Dendritic cell treated with granulocyte-macrophage colony-stimulating factor and Interleukin-4, amounts not matched to agents 40 ng/mL and 50 ng/mL, for 4 days (primary cell): ENCODE measurements at regions not wholly inside any gene's neighbourhood (a gene's known extent, or its start where the extent isn't known, plus 50 kb on each side); places are given as distances from the start of the nearest gene placed in this dataset.

Source experiments
- H3K27ac Mint-ChIP-seq: one replicate; pipeline ENCODE4 v1.8.0; 2022; ENCODE audit warnings: mild to moderate bottlenecking, mixed read lengths
- H3K27me3 Mint-ChIP-seq: one replicate; pipeline ENCODE4 v1.8.0; 2022; ENCODE audit warnings: mild to moderate bottlenecking, mixed read lengths
- H3K36me3 Mint-ChIP-seq: one replicate; pipeline ENCODE4 v1.8.0; 2022; ENCODE audit warnings: low read depth, mixed read lengths
- H3K4me1 Mint-ChIP-seq: one replicate; pipeline ENCODE4 v1.8.0; 2022; ENCODE audit warnings: low read depth, mixed read lengths
- H3K4me3 Mint-ChIP-seq: one replicate; pipeline ENCODE4 v1.8.0; 2022; ENCODE audit warnings: mild to moderate bottlenecking, moderate library complexity, mixed read lengths
- H3K9me3 Mint-ChIP-seq: one replicate; pipeline ENCODE4 v1.8.0; 2022; ENCODE audit warnings: mixed read lengths
- intact Hi-C: fragments of 100-400 bp; cut with micrococcal nuclease; formaldehyde crosslinking; loops from one replicate; pipeline ENCODE4 v1.15.0; 2022

DNA sequence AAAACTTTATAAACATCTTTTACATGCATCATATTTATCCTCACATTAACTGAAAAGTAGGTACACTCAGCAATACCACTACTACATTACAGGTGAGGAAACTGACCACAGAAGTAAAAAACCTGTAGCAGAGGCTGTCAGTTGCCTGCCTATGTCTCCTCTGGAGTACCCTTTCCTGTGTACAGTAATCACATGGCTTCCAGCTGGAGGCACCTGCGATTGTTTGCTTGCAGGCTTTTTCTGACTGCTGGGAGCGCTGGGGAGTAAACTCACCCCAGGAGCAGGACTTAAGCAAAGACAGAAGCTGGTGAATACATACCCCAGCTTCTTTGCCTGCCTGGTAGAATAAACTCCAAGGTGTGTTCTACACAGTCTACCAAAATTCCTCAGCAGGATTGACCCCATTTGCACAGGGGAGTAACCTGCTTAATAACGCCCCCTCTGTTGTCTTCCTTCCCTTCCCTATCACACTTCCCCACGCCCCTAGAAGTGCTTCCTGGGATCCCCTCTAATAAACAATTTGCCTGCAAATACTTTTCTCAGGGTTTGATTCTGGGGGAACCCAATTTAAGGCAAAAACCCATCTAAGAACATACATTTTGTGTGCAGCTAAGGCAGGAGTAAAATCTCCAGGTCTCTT is 138.9 kb downstream of the PTH2R start:
- Mint-ChIP-seq H3K9me3 (no peaks in the 10 kb centered on the region), H3K4me1 (no peaks in the 10 kb centered on the region), H3K27me3 (no peaks in the 10 kb centered on the region), H3K27ac (no peak overlapping the region), H3K36me3 (no peaks in the 10 kb centered on the region), H3K4me3 (no peak overlapping the region)
- intact Hi-C loops: no loop called here

DNA sequence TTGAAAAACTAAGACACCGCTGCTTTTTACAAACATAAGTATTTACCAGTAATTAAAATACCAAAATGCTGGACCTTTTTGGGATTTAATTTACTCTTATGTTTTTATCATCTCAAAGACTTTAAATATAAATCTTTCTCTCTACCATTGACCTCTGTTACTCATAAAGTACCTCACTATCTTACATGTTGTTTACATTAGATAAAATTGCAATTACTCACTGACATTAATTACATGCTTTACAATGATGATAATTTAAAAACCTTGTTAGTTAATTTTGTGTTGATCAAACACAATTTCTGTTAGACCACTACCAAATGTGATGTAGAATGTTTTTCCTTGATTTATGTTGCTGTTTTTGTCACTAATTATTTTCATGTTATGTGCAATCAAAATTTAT is 139.5 kb downstream of the PTH2R start:
- Mint-ChIP-seq H3K9me3 (no peaks in the 10 kb centered on the region), H3K4me3 (no peak overlapping the region), H3K36me3 (no peaks in the 10 kb centered on the region), H3K27me3 (no peaks in the 10 kb centered on the region), H3K27ac (no peak overlapping the region), H3K4me1 (no peaks in the 10 kb centered on the region)
- intact Hi-C loops: no loop called here

DNA sequence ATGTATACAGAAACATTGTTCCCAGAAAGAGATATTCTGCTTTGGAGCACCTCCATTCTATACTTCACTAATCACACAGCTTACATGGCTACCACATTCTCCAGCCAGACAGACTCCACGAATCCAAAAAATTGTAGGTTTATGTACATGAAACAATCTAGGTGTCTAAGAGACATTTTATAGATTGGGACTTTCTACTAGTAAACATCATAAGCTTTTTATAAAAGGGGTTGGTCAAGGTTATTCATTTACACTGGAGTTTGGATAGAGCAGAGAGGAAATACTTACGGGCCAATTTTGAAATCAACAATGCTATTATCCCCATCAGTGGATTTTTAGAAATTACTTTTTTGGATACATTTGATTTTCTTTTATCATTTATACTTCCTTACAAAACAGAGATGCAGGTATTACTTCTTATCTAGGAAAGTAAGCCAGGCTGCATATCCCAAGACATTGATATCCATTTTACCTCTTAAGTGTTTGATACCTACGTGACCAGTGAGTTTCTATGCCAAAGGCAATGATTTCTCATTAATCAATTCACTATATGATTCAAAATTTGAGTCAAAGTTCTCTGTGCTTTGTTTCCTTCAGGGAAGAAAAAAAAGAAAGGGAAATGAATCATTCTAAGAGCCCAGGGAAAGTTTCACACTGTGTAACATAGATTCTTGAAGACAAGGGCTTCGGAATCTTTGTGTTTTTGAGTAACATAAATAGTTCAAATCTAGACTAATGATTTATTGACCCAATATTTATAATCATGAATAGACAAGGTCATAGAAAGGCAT is 140.5 kb downstream of the PTH2R start:
- intact Hi-C loops: no loop called here
- Mint-ChIP-seq H3K27me3 (no peaks in the 10 kb centered on the region), H3K27ac (no peak overlapping the region), H3K9me3 (no peaks in the 10 kb centered on the region), H3K36me3 (no peaks in the 10 kb centered on the region), H3K4me1 (no peaks in the 10 kb centered on the region), H3K4me3 (no peak overlapping the region)

DNA sequence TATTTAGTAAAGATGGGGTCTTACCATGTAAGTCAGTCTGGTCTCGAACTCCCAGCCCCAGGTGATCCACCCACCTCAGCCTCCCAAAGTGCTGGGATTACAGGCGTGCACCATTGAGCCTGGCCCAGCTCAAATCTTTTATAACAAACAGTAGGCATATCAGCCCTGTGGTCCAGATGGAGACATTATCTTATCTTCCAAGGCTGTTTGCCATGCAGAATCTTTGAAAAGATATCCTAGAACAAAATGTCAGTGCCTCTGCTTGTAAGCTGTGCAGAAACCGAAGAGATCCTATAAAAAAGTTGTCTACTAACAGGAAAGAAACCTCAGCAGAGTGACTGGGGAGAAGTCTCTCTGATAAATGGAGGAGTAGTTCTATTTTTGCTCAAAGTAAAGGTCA is 142.1 kb downstream of the PTH2R start:
- intact Hi-C loops: no loop called here
- Mint-ChIP-seq H3K4me3 (no peak overlapping the region), H3K36me3 (no peaks in the 10 kb centered on the region)

DNA sequence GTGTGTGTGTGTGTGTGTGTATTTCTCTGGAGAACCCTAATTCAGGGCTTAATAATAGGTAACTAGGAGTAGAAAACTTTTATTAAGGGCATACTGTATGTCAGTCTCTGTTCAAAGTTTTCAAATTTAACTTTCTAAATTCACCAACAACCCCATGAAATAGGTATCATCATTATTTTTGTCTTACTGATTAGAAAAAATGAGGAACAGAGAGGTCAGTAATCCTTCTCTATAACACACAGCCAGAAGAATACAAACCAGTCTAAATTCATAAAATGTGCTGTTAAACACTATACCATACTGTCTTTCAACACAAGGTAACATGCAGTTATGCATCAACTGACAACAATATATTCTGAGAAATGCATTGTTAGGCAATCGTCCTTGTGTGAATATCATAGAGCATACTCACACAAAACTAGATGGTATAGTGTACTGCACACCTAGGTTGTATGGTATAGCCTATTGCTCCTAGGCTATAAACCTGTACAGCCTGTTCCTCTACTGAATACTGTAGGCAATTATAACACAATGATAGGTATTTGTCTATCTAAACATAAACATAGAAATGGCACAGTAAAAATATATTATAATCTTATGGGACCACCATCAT is 143.1 kb downstream of the PTH2R start:
- Mint-ChIP-seq H3K9me3 (no peaks in the 10 kb centered on the region), H3K27me3 (no peaks in the 10 kb centered on the region), H3K27ac (no peak overlapping the region), H3K4me3 (no peak overlapping the region), H3K4me1 (no peaks in the 10 kb centered on the region), H3K36me3 (no peaks in the 10 kb centered on the region)
- intact Hi-C loops: no loop called here

More for the DNA sequence above, 142.1 kb downstream of the PTH2R start:
- Mint-ChIP-seq H3K4me1 (no peaks in the 10 kb centered on the region), H3K27me3 (no peaks in the 10 kb centered on the region), H3K27ac (no peak overlapping the region), H3K9me3 (no peaks in the 10 kb centered on the region)

- Mint-ChIP-seq H3K27me3 (no peaks in the 10 kb centered on the region), H3K9me3 (no peaks in the 10 kb centered on the region), H3K4me3 (no peak overlapping the region), H3K27ac (no peak overlapping the region), H3K36me3 (no peaks in the 10 kb centered on the region), H3K4me1 (no peaks in the 10 kb centered on the region)
- intact Hi-C loops: no loop called here
Measured at GRCh38 chr2:208552943-208553342, 146.4 kb downstream of the PTH2R start.

DNA sequence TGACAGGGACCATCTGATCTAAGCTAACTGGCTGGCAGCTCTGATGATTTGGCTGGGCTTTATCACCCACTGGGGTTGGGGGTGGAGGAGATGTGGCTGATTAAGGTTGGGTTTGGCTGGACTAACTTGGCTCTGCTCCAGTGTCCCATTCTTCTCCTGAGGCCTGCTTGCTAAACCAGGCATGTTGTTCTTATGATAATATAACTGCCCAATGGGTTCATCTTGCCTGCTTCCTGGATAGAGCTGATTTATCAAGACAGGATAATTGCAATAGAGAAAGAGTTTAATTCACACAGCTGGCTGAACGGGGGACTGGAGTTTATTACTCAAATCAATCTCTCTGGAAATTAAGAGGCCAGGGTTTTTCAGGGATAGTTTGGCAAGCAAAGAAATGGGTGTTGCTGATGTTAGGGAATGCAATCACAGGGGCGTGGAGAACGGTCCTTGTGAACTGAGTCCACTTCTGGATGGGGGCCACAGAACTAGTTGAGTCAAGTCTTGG is 150.4 kb downstream of the PTH2R start:
- no peaks in the 10 kb centered on the region for H3K9me3 Mint-ChIP-seq
- no peaks in the 10 kb centered on the region for H3K4me1 Mint-ChIP-seq
- no peaks in the 10 kb centered on the region for H3K36me3 Mint-ChIP-seq
- no peak overlapping the region for H3K4me3 Mint-ChIP-seq
- H3K27me3 Mint-ChIP-seq: no peaks in the 10 kb centered on the region
- no peak overlapping the region for H3K27ac Mint-ChIP-seq
- intact Hi-C loops: no loop called here

GRCh38 chr2:208565690-208566416 is 159.3 kb downstream of the PTH2R start:
- intact Hi-C loops: no loop called here
- Mint-ChIP-seq H3K27ac (no peak overlapping the region), H3K36me3 (no peaks in the 10 kb centered on the region), H3K27me3 (peaks cover 3% of the 10 kb centered on the region), H3K9me3 (no peaks in the 10 kb centered on the region), H3K4me3 (no peak overlapping the region), H3K4me1 (peaks cover 4% of the 10 kb centered on the region)

DNA sequence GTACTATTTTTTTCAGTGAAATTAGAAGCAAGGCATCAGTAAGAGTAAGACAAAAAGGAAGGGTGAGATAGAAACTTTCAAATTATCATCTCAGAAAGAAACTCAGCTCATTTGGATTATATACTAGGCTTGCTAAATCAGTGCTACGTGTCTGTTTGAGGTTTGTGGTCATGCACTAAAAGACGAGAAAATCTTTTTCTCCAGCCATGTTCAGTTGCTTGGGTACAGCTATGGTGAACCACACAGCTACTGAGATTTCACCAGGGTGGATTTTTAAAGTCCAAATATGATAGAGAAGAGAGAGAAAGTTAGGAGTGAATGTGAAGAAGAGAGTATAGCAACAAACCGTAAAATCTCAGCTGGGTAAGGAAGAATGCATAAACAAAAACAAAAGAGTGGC is 161.6 kb downstream of the PTH2R start:
- intact Hi-C loops: no loop called here
- Mint-ChIP-seq H3K27me3 (peaks cover 8% of the 10 kb centered on the region), H3K9me3 (no peaks in the 10 kb centered on the region), H3K4me3 (no peak overlapping the region), H3K36me3 (no peaks in the 10 kb centered on the region), H3K4me1 (peaks cover 7% of the 10 kb centered on the region), H3K27ac (no peak overlapping the region)

DNA sequence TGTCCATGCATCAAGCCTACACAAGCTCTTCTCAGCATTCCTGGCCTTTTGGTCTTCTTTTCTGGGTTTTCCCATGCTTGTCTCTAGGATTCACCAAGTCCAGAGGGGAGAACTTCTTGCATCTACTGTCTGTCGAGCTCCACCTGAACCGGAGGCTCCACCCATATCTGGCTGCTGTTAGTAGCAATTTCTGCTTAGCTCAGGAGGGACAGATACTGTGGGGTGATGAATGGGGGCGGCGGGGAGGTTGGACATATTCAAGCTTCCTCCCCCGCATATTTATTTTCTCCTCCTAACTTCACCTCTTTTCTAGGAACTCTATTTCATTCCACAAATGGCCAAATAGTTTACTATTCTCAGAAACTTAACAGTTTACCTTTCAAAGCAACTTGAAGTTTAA is 163.5 kb downstream of the PTH2R start:
- intact Hi-C loops: no loop called here
- Mint-ChIP-seq H3K4me3 (no peak overlapping the region), H3K27me3 (peaks cover 8% of the 10 kb centered on the region), H3K36me3 (no peaks in the 10 kb centered on the region), H3K4me1 (peaks cover 7% of the 10 kb centered on the region), H3K9me3 (no peaks in the 10 kb centered on the region), H3K27ac (no peak overlapping the region)

DNA sequence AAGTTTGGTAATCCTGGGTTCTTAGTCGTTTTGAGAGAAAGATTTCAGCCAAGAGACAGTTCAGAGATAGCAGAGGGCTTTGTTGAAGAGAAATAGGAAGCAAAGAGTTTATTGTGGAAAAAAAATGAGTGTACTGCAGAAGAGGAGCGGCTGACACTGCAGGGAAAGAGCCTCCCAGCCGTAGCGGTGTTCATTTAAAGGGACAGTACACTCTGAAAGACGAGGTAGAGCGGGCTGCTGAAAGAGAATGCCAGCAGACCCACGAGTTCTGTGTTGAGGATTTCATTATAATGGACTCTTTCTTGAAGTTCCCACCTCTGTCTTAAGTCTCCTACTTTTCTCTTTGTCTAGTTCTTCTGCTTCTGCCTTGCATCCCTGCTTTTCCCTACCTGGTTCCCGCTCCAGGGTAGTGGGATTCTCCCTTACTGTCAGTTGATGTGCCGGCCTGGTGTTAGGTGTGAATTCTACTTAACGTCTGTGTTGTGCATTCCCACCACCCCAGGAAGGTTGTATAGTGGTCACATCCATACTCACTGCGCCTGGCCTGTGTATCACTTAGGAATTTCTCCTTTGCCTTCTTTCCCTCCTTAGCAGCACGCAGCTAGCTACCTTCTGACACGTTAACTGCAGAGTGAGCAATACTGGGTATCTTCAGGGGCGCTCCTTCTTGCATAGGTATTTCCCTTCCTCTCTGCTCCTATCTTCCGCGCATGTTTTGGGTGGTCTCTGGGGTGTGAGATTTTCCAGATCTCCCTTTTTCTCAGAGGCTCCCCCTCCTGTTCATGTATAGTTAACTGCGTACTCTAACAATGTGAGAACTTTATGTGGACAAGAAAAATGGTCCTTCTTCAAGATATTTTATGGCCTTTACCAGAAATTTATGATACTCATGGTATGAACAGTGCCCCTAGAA is 164.5 kb downstream of the PTH2R start:
- Mint-ChIP-seq H3K36me3 (no peaks in the 10 kb centered on the region), H3K27me3 (peaks cover 8% of the 10 kb centered on the region), H3K4me3 (no peak overlapping the region), H3K27ac (no peak overlapping the region), H3K9me3 (no peaks in the 10 kb centered on the region), H3K4me1 (peaks cover 7% of the 10 kb centered on the region)
- intact Hi-C loops: no loop called here

DNA sequence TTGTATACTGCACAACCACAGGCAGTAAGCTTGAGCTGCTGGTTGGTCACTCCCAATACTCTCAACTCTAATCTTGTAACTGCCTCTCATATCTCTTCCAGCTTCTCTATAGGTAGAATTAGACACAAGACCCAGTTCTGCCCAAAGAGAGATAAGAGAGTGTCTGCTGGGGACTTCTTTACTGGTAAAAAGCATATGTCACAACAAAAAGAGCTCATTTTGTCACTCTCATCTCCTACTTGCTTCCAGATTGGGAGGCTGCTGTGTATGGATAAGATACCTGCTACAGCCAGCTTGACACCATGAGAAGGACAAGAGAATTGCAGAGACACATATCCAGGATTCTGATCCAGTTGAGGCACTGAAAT is 165.2 kb downstream of the PTH2R start:
- no peaks in the 10 kb centered on the region for H3K36me3 Mint-ChIP-seq
- H3K9me3 Mint-ChIP-seq: no peaks in the 10 kb centered on the region
- H3K27me3 Mint-ChIP-seq: peaks cover 8% of the 10 kb centered on the region
- intact Hi-C loops: no loop called here
- H3K4me1 Mint-ChIP-seq: peaks cover 7% of the 10 kb centered on the region
- no peak overlapping the region for H3K27ac Mint-ChIP-seq
- H3K4me3 Mint-ChIP-seq: no peak overlapping the region

- no peaks in the 10 kb centered on the region for H3K36me3 Mint-ChIP-seq
- intact Hi-C loops: no loop called here
- H3K27ac Mint-ChIP-seq: no peak overlapping the region
- peaks cover 7% of the 10 kb centered on the region for H3K4me1 Mint-ChIP-seq
- H3K27me3 Mint-ChIP-seq: peaks cover 8% of the 10 kb centered on the region
- H3K4me3 Mint-ChIP-seq: no peak overlapping the region
- no peaks in the 10 kb centered on the region for H3K9me3 Mint-ChIP-seq
Measured at GRCh38 chr2:208573569-208573968, 167.0 kb downstream of the PTH2R start.
